HepG2 (cell line): ENCODE measurements at regions not wholly inside any gene's neighbourhood (a gene's known extent, or its start where the extent isn't known, plus 50 kb on each side); places are given as distances from the start of the nearest gene placed in this dataset.

Experiments
- ELF1 ChIP-seq: sonication (generic); formaldehyde crosslinking; IDR thresholded peaks from 2 replicates; pipeline ENCODE4 v1.4.0; 2020; ENCODE audit warnings: missing genetic modification reagents
- NCOA5 ChIP-seq: sonication (generic); formaldehyde crosslinking; IDR thresholded peaks from 2 replicates; pipeline ENCODE4 v1.4.0; 2020; ENCODE audit warnings: missing genetic modification reagents
- PHF20 ChIP-seq: sonication (generic); formaldehyde crosslinking; IDR thresholded peaks from 2 replicates; pipeline ENCODE4 v1.5.0; 2020; ENCODE audit warnings: mild to moderate bottlenecking, missing genetic modification reagents
- SP1 ChIP-seq, 2 experiments: fragments of 450-650 bp in 1 of 2; sonication (generic) in 1 of 2; formaldehyde crosslinking in 1 of 2; IDR thresholded peaks; 2 replicates each; pipeline versions ENCODE4 v1.4.0 to v1.6.1; 2016 to 2020; ENCODE audit warnings: missing genetic modification reagents in 1 of 2
- ZBTB8A ChIP-seq: sonication (generic); formaldehyde crosslinking; IDR thresholded peaks from 2 replicates; pipeline ENCODE4 v1.4.0; 2020; ENCODE audit warnings: mild to moderate bottlenecking, low read depth, missing genetic modification reagents, borderline replicate concordance
- TF ChIP-seq, protein P1 (sequence below): fragments of 450-650 bp; IDR thresholded peaks from 2 replicates; pipeline ENCODE4 v1.6.1; 2017
- TF ChIP-seq, protein P2 (sequence below): sonication (generic); formaldehyde crosslinking; IDR thresholded peaks from 2 replicates; pipeline ENCODE4 v1.8.1; 2023; ENCODE audit warnings: mild to moderate bottlenecking, missing genetic modification reagents, borderline replicate concordance
- TF ChIP-seq, protein P3 (sequence below): sonication (generic); formaldehyde crosslinking; IDR thresholded peaks from 2 replicates; pipeline ENCODE4 v1.5.0; 2020; ENCODE audit warnings: mild to moderate bottlenecking, missing genetic modification reagents, moderate library complexity
- TF ChIP-seq, protein P4 (sequence below): sonication (generic); formaldehyde crosslinking; IDR thresholded peaks from 2 replicates; pipeline ENCODE4 v1.8.1; 2022; ENCODE audit warnings: mild to moderate bottlenecking, missing genetic modification reagents

DNA sequence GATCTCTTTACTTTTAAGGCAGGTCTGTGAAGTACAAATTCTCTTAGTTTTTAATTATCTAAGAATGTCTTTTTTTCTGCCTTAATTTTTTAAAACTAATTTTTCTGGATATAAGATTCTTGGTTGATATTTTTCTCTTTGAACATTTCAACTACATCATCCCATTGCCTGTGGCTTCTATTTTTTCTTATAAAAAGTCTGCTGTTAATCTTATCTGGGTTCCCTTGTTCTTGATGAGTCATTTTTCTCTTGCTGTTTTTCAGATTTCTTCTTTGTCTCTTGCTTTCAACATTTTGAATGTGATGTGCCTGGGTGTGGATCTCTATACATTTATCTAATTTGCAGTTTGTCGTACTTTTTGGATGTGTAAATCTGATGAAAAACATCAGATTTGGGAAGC is 525.2 kb upstream of the PBX1 start:
- TF ChIP-seq, protein P1, sequence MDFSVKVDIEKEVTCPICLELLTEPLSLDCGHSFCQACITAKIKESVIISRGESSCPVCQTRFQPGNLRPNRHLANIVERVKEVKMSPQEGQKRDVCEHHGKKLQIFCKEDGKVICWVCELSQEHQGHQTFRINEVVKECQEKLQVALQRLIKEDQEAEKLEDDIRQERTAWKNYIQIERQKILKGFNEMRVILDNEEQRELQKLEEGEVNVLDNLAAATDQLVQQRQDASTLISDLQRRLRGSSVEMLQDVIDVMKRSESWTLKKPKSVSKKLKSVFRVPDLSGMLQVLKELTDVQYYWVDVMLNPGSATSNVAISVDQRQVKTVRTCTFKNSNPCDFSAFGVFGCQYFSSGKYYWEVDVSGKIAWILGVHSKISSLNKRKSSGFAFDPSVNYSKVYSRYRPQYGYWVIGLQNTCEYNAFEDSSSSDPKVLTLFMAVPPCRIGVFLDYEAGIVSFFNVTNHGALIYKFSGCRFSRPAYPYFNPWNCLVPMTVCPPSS = no peak
- TF ChIP-seq ZBTB8A (CRISPR knock-in tag) (no peak), ELF1 (no peak), PHF20 (CRISPR knock-in tag) (no peak), SP1 (IDR thresholded peaks at IDR 0.05) (no peak), SP1 (CRISPR knock-in tag; IDR thresholded peaks at IDR 0.05) (no peak), NCOA5 (CRISPR knock-in tag) (no peak)
- TF ChIP-seq, protein P2, sequence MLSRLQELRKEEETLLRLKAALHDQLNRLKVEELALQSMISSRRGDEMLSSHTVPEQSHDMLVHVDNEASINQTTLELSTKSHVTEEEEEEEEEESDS (CRISPR knock-in tag) = no peak
- TF ChIP-seq, protein P3, sequence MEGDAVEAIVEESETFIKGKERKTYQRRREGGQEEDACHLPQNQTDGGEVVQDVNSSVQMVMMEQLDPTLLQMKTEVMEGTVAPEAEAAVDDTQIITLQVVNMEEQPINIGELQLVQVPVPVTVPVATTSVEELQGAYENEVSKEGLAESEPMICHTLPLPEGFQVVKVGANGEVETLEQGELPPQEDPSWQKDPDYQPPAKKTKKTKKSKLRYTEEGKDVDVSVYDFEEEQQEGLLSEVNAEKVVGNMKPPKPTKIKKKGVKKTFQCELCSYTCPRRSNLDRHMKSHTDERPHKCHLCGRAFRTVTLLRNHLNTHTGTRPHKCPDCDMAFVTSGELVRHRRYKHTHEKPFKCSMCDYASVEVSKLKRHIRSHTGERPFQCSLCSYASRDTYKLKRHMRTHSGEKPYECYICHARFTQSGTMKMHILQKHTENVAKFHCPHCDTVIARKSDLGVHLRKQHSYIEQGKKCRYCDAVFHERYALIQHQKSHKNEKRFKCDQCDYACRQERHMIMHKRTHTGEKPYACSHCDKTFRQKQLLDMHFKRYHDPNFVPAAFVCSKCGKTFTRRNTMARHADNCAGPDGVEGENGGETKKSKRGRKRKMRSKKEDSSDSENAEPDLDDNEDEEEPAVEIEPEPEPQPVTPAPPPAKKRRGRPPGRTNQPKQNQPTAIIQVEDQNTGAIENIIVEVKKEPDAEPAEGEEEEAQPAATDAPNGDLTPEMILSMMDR (CRISPR knock-in tag) = no peak
- TF ChIP-seq, protein P4, sequence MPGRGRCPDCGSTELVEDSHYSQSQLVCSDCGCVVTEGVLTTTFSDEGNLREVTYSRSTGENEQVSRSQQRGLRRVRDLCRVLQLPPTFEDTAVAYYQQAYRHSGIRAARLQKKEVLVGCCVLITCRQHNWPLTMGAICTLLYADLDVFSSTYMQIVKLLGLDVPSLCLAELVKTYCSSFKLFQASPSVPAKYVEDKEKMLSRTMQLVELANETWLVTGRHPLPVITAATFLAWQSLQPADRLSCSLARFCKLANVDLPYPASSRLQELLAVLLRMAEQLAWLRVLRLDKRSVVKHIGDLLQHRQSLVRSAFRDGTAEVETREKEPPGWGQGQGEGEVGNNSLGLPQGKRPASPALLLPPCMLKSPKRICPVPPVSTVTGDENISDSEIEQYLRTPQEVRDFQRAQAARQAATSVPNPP = no peak
